ENCODE measurements at regions not wholly inside any gene's neighbourhood (a gene's known extent, or its start where the extent isn't known, plus 50 kb on each side); places are given as distances from the start of the nearest gene placed in this dataset.

GRCh38 chr11:10381736-10382135 is 73.3 kb upstream of the AMPD3 start:
- ChIA-PET CTCF (ENCODE audit: unreplicated experiment) (no interaction called here), POLR2A (no interaction called here)
- BruUV-seq (replicated peaks), result no TSS peak
- no peak for DNase-seq (ENCODE audit: low spot score)
- TF ChIP-seq EZH2phosphoT487 (IDR thresholded peaks at IDR 0.05; ENCODE audit: borderline replicate concordance, low read depth, low read length) (no peak), CTCF (conservative IDR thresholded peaks at IDR 0.05; ENCODE audit: low read length) (no peak)
- Histone ChIP-seq H3K36me3 (ENCODE audit: insufficient read depth, low read length) (no peaks in the 10 kb centered on the region), H3K9me2 (ENCODE audit: insufficient read depth, low read length) (no peaks in the 10 kb centered on the region), H4K20me1 (ENCODE audit: insufficient read depth, low read length) (no peaks in the 10 kb centered on the region), H3K4me1 (ENCODE audit: insufficient read depth, low read length, poor library complexity, severe bottlenecking) (no peaks in the 10 kb centered on the region), H3K27ac (ENCODE audit: low read depth, low read length, poor library complexity, severe bottlenecking) (no peak overlapping the region), H3K4me2 (ENCODE audit: low read length) (no peak overlapping the region), H3K9me3 (ENCODE audit: low read length) (no peaks in the 10 kb centered on the region), H3K4me3 (ENCODE audit: low read depth, low read length, poor library complexity, severe bottlenecking) (no peak overlapping the region), H3K79me2 (ENCODE audit: insufficient read depth, low read depth, low read length) (no peaks in the 10 kb centered on the region), H2AFZ (ENCODE audit: low read length) (no peak overlapping the region)
- intact Hi-C loops (cut with micrococcal nuclease; ENCODE audit: unreplicated experiment), result no loop called here

- BruUV-seq (replicated peaks), result no TSS peak
- H3K79me2 ChIP-seq (ENCODE audit: insufficient read depth, low read depth, low read length), result no peaks in the 10 kb centered on the region
- intact Hi-C loops (cut with micrococcal nuclease; ENCODE audit: unreplicated experiment), result no loop called here
- H4K20me1 ChIP-seq (ENCODE audit: insufficient read depth, low read length), result no peaks in the 10 kb centered on the region
- no peaks in the 10 kb centered on the region for H3K4me1 ChIP-seq (ENCODE audit: insufficient read depth, low read length, poor library complexity, severe bottlenecking)
- 0 out of 2 replicates have a peak overlapping the region, but pooled peaks have one; percentile 0 for H3K4me2 ChIP-seq (ENCODE audit: low read length)
- H3K4me3 ChIP-seq (ENCODE audit: low read depth, low read length, poor library complexity, severe bottlenecking), result no peak overlapping the region
- H2AFZ ChIP-seq (ENCODE audit: low read length), result no peak overlapping the region
- no peaks in the 10 kb centered on the region for H3K9me2 ChIP-seq (ENCODE audit: insufficient read depth, low read length)
- ChIA-PET POLR2A (no interaction called here), CTCF (ENCODE audit: unreplicated experiment) (interaction anchor here (0.6 kb wide), 1 partner anchor 174 kb away, joined by 4 read pairs; no protein-coding TSS in a partner anchor)
- no peak overlapping the region for H3K27ac ChIP-seq (ENCODE audit: low read depth, low read length, poor library complexity, severe bottlenecking)
- TF ChIP-seq CTCF (conservative IDR thresholded peaks at IDR 0.05; ENCODE audit: low read length) (no peak), EZH2phosphoT487 (IDR thresholded peaks at IDR 0.05; ENCODE audit: borderline replicate concordance, low read depth, low read length) (no peak)
- H3K9me3 ChIP-seq (ENCODE audit: low read length), result no peaks in the 10 kb centered on the region
- DNase-seq (ENCODE audit: low spot score), result peak; percentile 57
- no peaks in the 10 kb centered on the region for H3K36me3 ChIP-seq (ENCODE audit: insufficient read depth, low read length)
Measured at GRCh38 chr11:10382518-10382917, 72.5 kb upstream of the AMPD3 start.

GRCh38 chr11:10385696-10386095 is 69.4 kb upstream of the AMPD3 start:
- no peaks in the 10 kb centered on the region for H4K20me1 ChIP-seq (ENCODE audit: insufficient read depth, low read length)
- no peak overlapping the region for H3K27ac ChIP-seq (ENCODE audit: low read depth, low read length, poor library complexity, severe bottlenecking)
- no TSS peak for BruUV-seq (replicated peaks)
- no peak overlapping the region for H2AFZ ChIP-seq (ENCODE audit: low read length)
- H3K4me2 ChIP-seq (ENCODE audit: low read length), result no peak overlapping the region
- no peak overlapping the region for H3K4me3 ChIP-seq (ENCODE audit: low read depth, low read length, poor library complexity, severe bottlenecking)
- no peaks in the 10 kb centered on the region for H3K36me3 ChIP-seq (ENCODE audit: insufficient read depth, low read length)
- no peak for DNase-seq (ENCODE audit: low spot score)
- no peaks in the 10 kb centered on the region for H3K9me3 ChIP-seq (ENCODE audit: low read length)
- intact Hi-C loops (cut with micrococcal nuclease; ENCODE audit: unreplicated experiment), result no loop called here
- H3K9me2 ChIP-seq (ENCODE audit: insufficient read depth, low read length), result no peaks in the 10 kb centered on the region
- H3K79me2 ChIP-seq (ENCODE audit: insufficient read depth, low read depth, low read length), result no peaks in the 10 kb centered on the region
- ChIA-PET POLR2A (no interaction called here), CTCF (ENCODE audit: unreplicated experiment) (no interaction called here)
- H3K4me1 ChIP-seq (ENCODE audit: insufficient read depth, low read length, poor library complexity, severe bottlenecking), result no peaks in the 10 kb centered on the region
- TF ChIP-seq EZH2phosphoT487 (IDR thresholded peaks at IDR 0.05; ENCODE audit: borderline replicate concordance, low read depth, low read length) (no peak), CTCF (conservative IDR thresholded peaks at IDR 0.05; ENCODE audit: low read length) (no peak)
